Astrocyte (in vitro differentiated cells and primary cell): ENCODE measurements at regions not wholly inside any gene's neighbourhood (a gene's known extent, or its start where the extent isn't known, plus 50 kb on each side); places are given as distances from the start of the nearest gene placed in this dataset.

ENCODE experiments used
- DNase-seq: peaks from one replicate; pipeline ENCODE4 v3.0.0-alpha.2; 2010; ENCODE audit warnings: low read depth
- FAIRE-seq: peaks from 2 replicates; lab custom pipeline; 2011; peaks lifted over from hg19 to GRCh38; lab: Jason Lieb, UNC
- H2AFZ ChIP-seq: 2 replicates; pipeline ENCODE4 v1.6.0; 2012; ENCODE audit warnings: low read depth, low read length, inconsistent platforms
- H3K27ac ChIP-seq: 2 replicates; pipeline ENCODE4 v1.5.1; 2011; ENCODE audit warnings: low read depth, low read length, inconsistent platforms
- H3K27me3 ChIP-seq: 2 replicates; pipeline ENCODE4 v1.6.0; 2011; ENCODE audit warnings: low read length, inconsistent platforms; ENCODE audit not compliant: insufficient read depth
- H3K36me3 ChIP-seq: 2 replicates; pipeline ENCODE4 v1.5.1; 2011; ENCODE audit warnings: low read length, inconsistent platforms; ENCODE audit not compliant: insufficient read depth
- H3K4me1 ChIP-seq: 2 replicates; pipeline ENCODE4 v1.5.1; 2011; ENCODE audit warnings: low read length, inconsistent platforms; ENCODE audit not compliant: insufficient read depth
- H3K4me2 ChIP-seq: 2 replicates; pipeline ENCODE4 v1.6.0; 2012; ENCODE audit warnings: low read length, inconsistent platforms
- H3K4me3 ChIP-seq: 2 replicates; pipeline ENCODE4 v1.5.1; 2011; ENCODE audit warnings: low read depth, mild to moderate bottlenecking, low read length, inconsistent platforms; ENCODE audit not compliant: insufficient read depth
- H3K79me2 ChIP-seq: 2 replicates; pipeline ENCODE4 v1.6.0; 2012; ENCODE audit warnings: mild to moderate bottlenecking, low read length, inconsistent platforms; ENCODE audit not compliant: insufficient read depth
- H3K9ac ChIP-seq: 2 replicates; pipeline ENCODE4 v1.6.0; 2012; ENCODE audit warnings: mild to moderate bottlenecking, low read length, inconsistent platforms
- H3K9me3 ChIP-seq: 2 replicates; pipeline ENCODE4 v1.5.1; 2012; ENCODE audit warnings: low read depth, mild to moderate bottlenecking, low read length, inconsistent platforms; ENCODE audit not compliant: insufficient read depth
- H4K20me1 ChIP-seq: 2 replicates; pipeline ENCODE4 v1.6.0; 2012; ENCODE audit warnings: low read length, inconsistent platforms; ENCODE audit not compliant: insufficient read depth
- H3K27ac Mint-ChIP-seq: one replicate; pipeline ENCODE4 v1.8.0; 2021; ENCODE audit warnings: mild to moderate bottlenecking, mixed read lengths; ENCODE audit not compliant: unreplicated experiment
- H3K27me3 Mint-ChIP-seq: one replicate; pipeline ENCODE4 v1.8.0; 2021; ENCODE audit warnings: low read depth, mixed read lengths; ENCODE audit not compliant: unreplicated experiment
- H3K36me3 Mint-ChIP-seq: one replicate; pipeline ENCODE4 v1.8.0; 2021; ENCODE audit warnings: low read depth, mixed read lengths; ENCODE audit not compliant: unreplicated experiment
- H3K4me1 Mint-ChIP-seq: one replicate; pipeline ENCODE4 v1.8.0; 2021; ENCODE audit warnings: low read depth, mixed read lengths; ENCODE audit not compliant: unreplicated experiment
- H3K4me3 Mint-ChIP-seq: one replicate; pipeline ENCODE4 v1.8.0; 2021; ENCODE audit warnings: mild to moderate bottlenecking, moderate library complexity, mixed read lengths; ENCODE audit not compliant: unreplicated experiment
- H3K9me3 Mint-ChIP-seq: one replicate; pipeline ENCODE4 v1.8.0; 2021; ENCODE audit warnings: mild to moderate bottlenecking, mixed read lengths; ENCODE audit not compliant: unreplicated experiment
- EZH2 ChIP-seq: IDR thresholded peaks from 2 replicates; pipeline ENCODE4 v1.6.1; 2012; ENCODE audit warnings: mild to moderate bottlenecking, low read length, inconsistent platforms; ENCODE audit not compliant: insufficient read depth
- TF ChIP-seq, protein P1 (sequence below): IDR thresholded peaks from 2 replicates; pipeline ENCODE4 v1.5.1; 2011; ENCODE audit warnings: low read depth, mild to moderate bottlenecking, inconsistent platforms, low read length, moderate library complexity; ENCODE audit not compliant: insufficient read depth

- Mint-ChIP-seq H3K4me3 (no peak overlapping the region), H3K4me1 (peaks cover 13% of the 10 kb centered on the region), H3K9me3 (peaks cover 1% of the 10 kb centered on the region), H3K36me3 (no peaks in the 10 kb centered on the region), H3K27ac (no peak overlapping the region), H3K27me3 (no peaks in the 10 kb centered on the region)
- no peak overlapping the region for H2AFZ ChIP-seq
- TF ChIP-seq EZH2: no peak
- TF ChIP-seq, protein P1, sequence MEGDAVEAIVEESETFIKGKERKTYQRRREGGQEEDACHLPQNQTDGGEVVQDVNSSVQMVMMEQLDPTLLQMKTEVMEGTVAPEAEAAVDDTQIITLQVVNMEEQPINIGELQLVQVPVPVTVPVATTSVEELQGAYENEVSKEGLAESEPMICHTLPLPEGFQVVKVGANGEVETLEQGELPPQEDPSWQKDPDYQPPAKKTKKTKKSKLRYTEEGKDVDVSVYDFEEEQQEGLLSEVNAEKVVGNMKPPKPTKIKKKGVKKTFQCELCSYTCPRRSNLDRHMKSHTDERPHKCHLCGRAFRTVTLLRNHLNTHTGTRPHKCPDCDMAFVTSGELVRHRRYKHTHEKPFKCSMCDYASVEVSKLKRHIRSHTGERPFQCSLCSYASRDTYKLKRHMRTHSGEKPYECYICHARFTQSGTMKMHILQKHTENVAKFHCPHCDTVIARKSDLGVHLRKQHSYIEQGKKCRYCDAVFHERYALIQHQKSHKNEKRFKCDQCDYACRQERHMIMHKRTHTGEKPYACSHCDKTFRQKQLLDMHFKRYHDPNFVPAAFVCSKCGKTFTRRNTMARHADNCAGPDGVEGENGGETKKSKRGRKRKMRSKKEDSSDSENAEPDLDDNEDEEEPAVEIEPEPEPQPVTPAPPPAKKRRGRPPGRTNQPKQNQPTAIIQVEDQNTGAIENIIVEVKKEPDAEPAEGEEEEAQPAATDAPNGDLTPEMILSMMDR: no peak
- H3K27ac ChIP-seq: no peak overlapping the region
- no peaks in the 10 kb centered on the region for H3K36me3 ChIP-seq
- H3K79me2 ChIP-seq: no peaks in the 10 kb centered on the region
- H3K27me3 ChIP-seq: no peaks in the 10 kb centered on the region
- H3K4me1 ChIP-seq: peaks cover 4% of the 10 kb centered on the region
- H3K9me3 ChIP-seq: no peaks in the 10 kb centered on the region
- no peak overlapping the region for H3K4me3 ChIP-seq
- H3K9ac ChIP-seq: no peak overlapping the region
- H3K4me2 ChIP-seq: no peak overlapping the region
- H4K20me1 ChIP-seq: no peaks in the 10 kb centered on the region
- DNase-seq: no peak
- no peak for FAIRE-seq
These were observed 340.0 kb upstream of the DPYD start for GRCh38 chr1:98260839-98261238.

- Mint-ChIP-seq H3K27me3 (no peaks in the 10 kb centered on the region), H3K9me3 (peaks cover 1% of the 10 kb centered on the region), H3K36me3 (no peaks in the 10 kb centered on the region), H3K4me3 (no peak overlapping the region), H3K4me1 (peaks cover 13% of the 10 kb centered on the region), H3K27ac (no peak overlapping the region)
- no peaks in the 10 kb centered on the region for H4K20me1 ChIP-seq
- no peak overlapping the region for H3K9ac ChIP-seq
- DNase-seq: no peak
- no peaks in the 10 kb centered on the region for H3K79me2 ChIP-seq
- no peak overlapping the region for H3K4me3 ChIP-seq
- FAIRE-seq: no peak
- H3K27ac ChIP-seq: no peak overlapping the region
- no peaks in the 10 kb centered on the region for H3K36me3 ChIP-seq
- no peaks in the 10 kb centered on the region for H3K9me3 ChIP-seq
- H3K4me2 ChIP-seq: no peak overlapping the region
- no peak overlapping the region for H2AFZ ChIP-seq
- no peak for TF ChIP-seq EZH2
- TF ChIP-seq, protein P1: no peak
- H3K27me3 ChIP-seq: no peaks in the 10 kb centered on the region
- H3K4me1 ChIP-seq: peaks cover 4% of the 10 kb centered on the region
These were observed 339.6 kb upstream of the DPYD start for GRCh38 chr1:98260412-98260811.

GRCh38 chr1:98256700-98257099 is 335.9 kb upstream of the DPYD start:
- H3K36me3 Mint-ChIP-seq: no peaks in the 10 kb centered on the region

More at GRCh38 chr1:98256700-98257099, 335.9 kb upstream of the DPYD start:
- H4K20me1 ChIP-seq: no peaks in the 10 kb centered on the region
- no peak overlapping the region for H3K4me3 ChIP-seq
- no peak for FAIRE-seq
- H3K9ac ChIP-seq: no peak overlapping the region
- no peak overlapping the region for H3K27ac ChIP-seq
- H3K4me1 Mint-ChIP-seq: peaks cover 2% of the 10 kb centered on the region
- DNase-seq: no peak
- no peak for TF ChIP-seq EZH2
- TF ChIP-seq, protein P1: no peak
- no peaks in the 10 kb centered on the region for H3K27me3 ChIP-seq
- H3K36me3 ChIP-seq: no peaks in the 10 kb centered on the region
- no peak overlapping the region for H3K4me3 Mint-ChIP-seq
- H3K27ac Mint-ChIP-seq: no peak overlapping the region
- no peak overlapping the region for H3K4me2 ChIP-seq
- H3K9me3 ChIP-seq: no peaks in the 10 kb centered on the region
- no peak overlapping the region for H2AFZ ChIP-seq
- H3K4me1 ChIP-seq: no peaks in the 10 kb centered on the region
- H3K27me3 Mint-ChIP-seq: no peaks in the 10 kb centered on the region
- H3K79me2 ChIP-seq: no peaks in the 10 kb centered on the region
- peaks cover 6% of the 10 kb centered on the region for H3K9me3 Mint-ChIP-seq
